Nephron (organoid): ENCODE measurements at regions not wholly inside any gene's neighbourhood (a gene's known extent, or its start where the extent isn't known, plus 50 kb on each side); places are given as distances from the start of the nearest gene placed in this dataset.

Source experiments
- H3K27ac Mint-ChIP-seq, 3 experiments: 2 replicates each; pipeline ENCODE4 v1.8.0; 2020; ENCODE audit warnings: mixed read lengths in 3 of 3, mild to moderate bottlenecking in 2 of 3, moderate library complexity in 1 of 3
- H3K27me3 Mint-ChIP-seq: 2 replicates; pipeline ENCODE4 v1.8.0; 2021; ENCODE audit warnings: low read depth, mild to moderate bottlenecking, moderate library complexity, mixed read lengths
- H3K36me3 Mint-ChIP-seq: 2 replicates; pipeline ENCODE4 v1.8.0; 2020; ENCODE audit warnings: low read depth, mixed read lengths
- H3K4me1 Mint-ChIP-seq: 2 replicates; pipeline ENCODE4 v1.8.0; 2020; ENCODE audit warnings: mixed read lengths
- H3K4me3 Mint-ChIP-seq, 3 experiments: 2 replicates each; pipeline ENCODE4 v1.8.0; 2020; ENCODE audit warnings: mild to moderate bottlenecking in 3 of 3, mixed read lengths in 3 of 3, moderate library complexity in 2 of 3
- H3K9me3 Mint-ChIP-seq: 2 replicates; pipeline ENCODE4 v1.8.0; 2020; ENCODE audit warnings: mixed read lengths
- TF ChIP-seq, protein P1 (sequence below), 3 experiments: fragments of 200-600 bp; sonication (generic); IDR thresholded peaks; one replicate each; pipeline ENCODE4 v1.5.0; 2021; ENCODE audit warnings: antibody characterized with exemption in 3 of 3; ENCODE audit not compliant: unreplicated experiment in 3 of 3

DNA sequence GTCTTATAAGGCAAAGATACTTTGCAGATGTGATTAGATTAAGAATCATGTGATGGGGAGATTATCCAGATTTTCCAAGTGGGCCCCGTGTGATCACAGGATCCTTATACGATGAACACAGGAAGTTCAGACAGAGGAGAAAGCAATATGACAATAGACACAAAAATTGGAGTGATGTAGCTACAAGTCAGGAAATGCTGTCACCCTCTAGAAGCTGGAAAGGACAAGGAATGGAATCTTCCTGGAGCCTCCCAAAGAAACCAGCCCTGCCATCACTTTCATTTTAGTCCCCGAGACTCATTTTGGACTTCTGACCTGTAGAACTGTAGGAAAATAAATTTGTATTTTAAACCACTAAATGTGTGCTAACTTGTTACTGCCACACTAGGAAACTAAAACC lies 61.9 kb upstream of the C1orf21 start:
- TF ChIP-seq, protein P1, sequence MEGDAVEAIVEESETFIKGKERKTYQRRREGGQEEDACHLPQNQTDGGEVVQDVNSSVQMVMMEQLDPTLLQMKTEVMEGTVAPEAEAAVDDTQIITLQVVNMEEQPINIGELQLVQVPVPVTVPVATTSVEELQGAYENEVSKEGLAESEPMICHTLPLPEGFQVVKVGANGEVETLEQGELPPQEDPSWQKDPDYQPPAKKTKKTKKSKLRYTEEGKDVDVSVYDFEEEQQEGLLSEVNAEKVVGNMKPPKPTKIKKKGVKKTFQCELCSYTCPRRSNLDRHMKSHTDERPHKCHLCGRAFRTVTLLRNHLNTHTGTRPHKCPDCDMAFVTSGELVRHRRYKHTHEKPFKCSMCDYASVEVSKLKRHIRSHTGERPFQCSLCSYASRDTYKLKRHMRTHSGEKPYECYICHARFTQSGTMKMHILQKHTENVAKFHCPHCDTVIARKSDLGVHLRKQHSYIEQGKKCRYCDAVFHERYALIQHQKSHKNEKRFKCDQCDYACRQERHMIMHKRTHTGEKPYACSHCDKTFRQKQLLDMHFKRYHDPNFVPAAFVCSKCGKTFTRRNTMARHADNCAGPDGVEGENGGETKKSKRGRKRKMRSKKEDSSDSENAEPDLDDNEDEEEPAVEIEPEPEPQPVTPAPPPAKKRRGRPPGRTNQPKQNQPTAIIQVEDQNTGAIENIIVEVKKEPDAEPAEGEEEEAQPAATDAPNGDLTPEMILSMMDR (IDR thresholded peaks at IDR 0.05; ENCODE audit: unreplicated experiment in 3 of 3): no peak
- Mint-ChIP-seq H3K27ac (no peak overlapping the region), H3K4me1 (no peaks in the 10 kb centered on the region), H3K9me3 (no peaks in the 10 kb centered on the region), H3K27me3 (no peaks in the 10 kb centered on the region), H3K36me3 (no peaks in the 10 kb centered on the region), H3K4me3 (no peak overlapping the region)

DNA sequence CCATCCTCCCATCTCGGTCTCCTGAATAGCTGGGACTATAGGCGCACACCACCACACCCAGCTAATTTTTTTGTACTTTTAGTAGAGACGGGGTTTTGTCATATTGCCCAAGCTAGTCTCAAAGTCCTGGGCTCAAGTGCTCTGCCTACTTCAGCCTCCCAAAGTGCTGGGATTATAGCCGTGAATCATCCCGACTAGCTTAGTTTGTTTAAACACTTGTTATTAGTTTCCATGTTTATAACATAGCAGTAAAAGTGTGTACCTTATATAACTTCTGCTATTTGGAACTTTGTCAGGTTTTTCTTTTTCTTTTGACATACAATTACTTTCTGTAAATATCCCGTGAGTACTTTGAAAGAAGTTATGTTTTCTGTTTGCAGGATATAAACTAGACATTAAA lies 60.6 kb upstream of the C1orf21 start:
- TF ChIP-seq, protein P1 (IDR thresholded peaks at IDR 0.05; ENCODE audit: unreplicated experiment in 3 of 3): no peak
- Mint-ChIP-seq H3K27ac (no peak overlapping the region), H3K36me3 (no peaks in the 10 kb centered on the region), H3K4me1 (no peaks in the 10 kb centered on the region), H3K4me3 (no peak overlapping the region), H3K9me3 (no peaks in the 10 kb centered on the region), H3K27me3 (no peaks in the 10 kb centered on the region)

DNA sequence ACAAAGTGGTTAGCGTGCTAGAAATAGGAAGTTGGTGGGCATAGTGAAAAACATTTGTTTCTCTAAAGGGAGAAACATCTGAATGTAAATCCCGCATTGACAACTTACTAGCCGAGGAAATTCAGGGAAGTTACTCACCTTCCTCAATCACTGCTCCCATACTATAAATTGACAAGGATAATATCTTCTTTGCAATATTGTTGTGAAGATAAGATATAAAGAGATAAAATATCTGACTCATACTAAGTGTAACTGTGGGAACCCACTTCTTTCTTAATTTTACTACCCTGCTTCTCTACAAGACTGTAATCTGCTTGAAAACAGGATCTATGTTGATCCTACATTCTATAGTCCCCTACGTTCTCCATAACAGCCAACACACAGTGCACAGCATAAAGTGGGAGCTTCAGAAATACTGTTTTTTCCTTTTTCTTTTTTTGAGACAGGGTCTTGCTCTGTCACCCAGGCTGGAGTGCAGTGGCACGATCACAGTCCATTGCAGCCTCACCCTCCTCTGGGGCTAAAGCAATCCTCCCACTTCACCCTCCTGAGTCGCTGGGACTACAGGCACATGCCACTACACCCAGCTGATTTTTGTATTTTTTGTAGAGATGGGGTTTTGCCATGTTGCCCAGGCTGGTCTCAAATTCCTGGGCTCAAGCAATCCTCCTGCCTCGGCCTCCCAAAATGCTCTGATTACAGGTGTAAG lies 57.4 kb upstream of the C1orf21 start:
- Mint-ChIP-seq H3K4me3 (no peak overlapping the region), H3K27me3 (no peaks in the 10 kb centered on the region), H3K4me1 (no peaks in the 10 kb centered on the region), H3K36me3 (no peaks in the 10 kb centered on the region), H3K27ac (no peak overlapping the region), H3K9me3 (peaks cover 3% of the 10 kb centered on the region)
- TF ChIP-seq, protein P1 (IDR thresholded peaks at IDR 0.05; ENCODE audit: unreplicated experiment in 3 of 3): no peak

DNA sequence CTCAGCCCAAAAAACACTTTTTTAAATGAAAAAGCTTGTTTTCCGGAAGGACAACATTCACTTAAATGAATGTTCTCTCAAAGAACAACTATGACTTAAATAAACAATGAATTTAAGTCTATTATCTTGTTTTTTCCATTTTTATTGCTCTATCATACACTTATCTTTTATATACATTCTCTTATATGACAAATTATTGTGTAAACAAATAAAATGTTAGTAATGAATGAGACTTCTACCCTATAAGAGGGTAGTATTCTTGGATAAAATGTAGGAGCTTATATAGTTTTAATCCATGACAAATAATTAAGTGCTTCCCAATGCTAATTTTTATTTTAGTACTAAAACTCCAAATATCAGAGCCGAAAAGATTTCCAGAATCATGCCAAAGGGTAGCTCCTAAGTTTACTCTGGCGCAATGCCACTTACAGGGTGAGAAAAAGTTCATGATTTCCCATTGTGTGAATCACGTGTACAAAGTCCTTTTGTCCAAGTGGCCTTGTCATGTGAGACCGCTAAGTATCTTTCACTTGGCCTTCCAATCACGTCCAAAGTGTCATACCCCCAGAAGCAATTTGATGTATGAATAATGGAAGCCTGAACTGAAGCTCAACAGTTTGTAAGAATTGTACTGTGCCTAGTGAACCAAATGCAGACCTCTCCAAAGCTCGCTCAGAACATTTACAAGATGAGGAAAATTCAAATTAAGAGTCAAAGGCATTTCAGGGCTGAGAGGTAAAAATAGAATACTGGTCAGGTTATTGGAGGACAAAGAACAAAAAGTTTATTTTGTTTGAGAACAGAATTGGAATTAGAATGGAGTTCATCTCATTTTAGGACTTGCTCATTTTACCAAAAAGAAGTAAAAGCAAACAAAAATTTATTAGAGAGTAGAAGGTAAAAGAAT lies 56.6 kb upstream of the C1orf21 start:
- Mint-ChIP-seq H3K4me1 (no peaks in the 10 kb centered on the region), H3K4me3 (no peak overlapping the region), H3K27ac (no peak overlapping the region), H3K9me3 (peaks cover 3% of the 10 kb centered on the region), H3K36me3 (no peaks in the 10 kb centered on the region), H3K27me3 (no peaks in the 10 kb centered on the region)
- TF ChIP-seq, protein P1 (IDR thresholded peaks at IDR 0.05; ENCODE audit: unreplicated experiment in 3 of 3): no peak

DNA sequence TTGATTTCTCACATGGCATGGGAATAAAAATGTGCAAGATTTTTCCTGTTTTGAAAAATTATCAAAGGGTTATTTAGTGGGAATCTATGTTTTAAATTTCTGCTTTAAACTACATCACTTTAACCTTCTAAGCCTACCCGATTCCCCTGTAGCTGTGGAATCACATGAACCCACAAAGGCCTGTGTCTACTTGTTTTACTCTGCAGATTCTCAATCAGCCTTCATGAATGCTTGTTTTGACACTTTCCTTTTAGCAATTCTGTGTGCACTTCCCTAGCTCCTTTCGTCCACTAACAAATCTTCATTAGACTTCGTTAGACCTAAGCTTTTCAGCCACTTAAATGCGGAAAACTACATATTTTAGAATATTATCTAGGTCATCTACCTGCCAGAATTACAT lies 56.0 kb upstream of the C1orf21 start:
- H3K27me3 Mint-ChIP-seq: no peaks in the 10 kb centered on the region
- no peak overlapping the region for H3K27ac Mint-ChIP-seq
- TF ChIP-seq, protein P1 (IDR thresholded peaks at IDR 0.05; ENCODE audit: unreplicated experiment in 3 of 3): no peak
- H3K36me3 Mint-ChIP-seq: no peaks in the 10 kb centered on the region
- H3K4me3 Mint-ChIP-seq: no peak overlapping the region
- peaks cover 3% of the 10 kb centered on the region for H3K9me3 Mint-ChIP-seq
- H3K4me1 Mint-ChIP-seq: no peaks in the 10 kb centered on the region
